Cardiac muscle cell (in vitro differentiated cells and primary cell): ENCODE measurements at regions not wholly inside any gene's neighbourhood (a gene's known extent, or its start where the extent isn't known, plus 50 kb on each side); places are given as distances from the start of the nearest gene placed in this dataset.

Experiments
- DNase-seq, 2 donors: peaks; one replicate each; pipeline versions ENCODE4 v3.0.0 to v3.0.0-alpha.2; 2010 to 2017; ENCODE audit warnings: low read depth in 1 of 2, low spot score in 1 of 2
- H3K27ac ChIP-seq: fragments of 200-600 bp; sonication (generic); 2 replicates; pipeline ENCODE4 v1.5.1; 2016
- H3K27me3 ChIP-seq: fragments of 200-600 bp; sonication (generic); 2 replicates; pipeline ENCODE4 v1.6.0; 2016; ENCODE audit warnings: control low read depth
- H3K36me3 ChIP-seq: fragments of 200-600 bp; sonication (generic); 2 replicates; pipeline ENCODE4 v1.5.1; 2016; ENCODE audit warnings: control low read depth
- H3K4me1 ChIP-seq: fragments of 200-600 bp; sonication (generic); 2 replicates; pipeline ENCODE4 v1.8.1; 2017; ENCODE audit warnings: low read depth, mild to moderate bottlenecking, mixed run types
- H3K4me3 ChIP-seq: fragments of 200-600 bp; sonication (generic); 2 replicates; pipeline ENCODE4 v1.5.1; 2016; ENCODE audit warnings: mild to moderate bottlenecking
- H3K9me3 ChIP-seq: fragments of 200-600 bp; sonication (generic); 2 replicates; pipeline ENCODE4 v1.5.1; 2017; ENCODE audit warnings: low read depth, mild to moderate bottlenecking, control low read depth
- CTCF ChIP-seq: IDR thresholded peaks from 2 replicates; pipeline ENCODE4 v1.5.1; 2012; ENCODE audit warnings: low read depth, mild to moderate bottlenecking, low read length

- no peaks in the 10 kb centered on the region for H3K36me3 ChIP-seq
- H3K27me3 ChIP-seq: no peaks in the 10 kb centered on the region
- DNase-seq: no peak
- TF ChIP-seq CTCF: no peak
- H3K4me1 ChIP-seq: no peaks in the 10 kb centered on the region
- H3K27ac ChIP-seq: no peak overlapping the region
- no peak overlapping the region for H3K4me3 ChIP-seq
- H3K9me3 ChIP-seq: no peaks in the 10 kb centered on the region
These were observed 227.6 kb downstream of the FBXO15 start for GRCh38 chr18:73920033-73920432.

DNA sequence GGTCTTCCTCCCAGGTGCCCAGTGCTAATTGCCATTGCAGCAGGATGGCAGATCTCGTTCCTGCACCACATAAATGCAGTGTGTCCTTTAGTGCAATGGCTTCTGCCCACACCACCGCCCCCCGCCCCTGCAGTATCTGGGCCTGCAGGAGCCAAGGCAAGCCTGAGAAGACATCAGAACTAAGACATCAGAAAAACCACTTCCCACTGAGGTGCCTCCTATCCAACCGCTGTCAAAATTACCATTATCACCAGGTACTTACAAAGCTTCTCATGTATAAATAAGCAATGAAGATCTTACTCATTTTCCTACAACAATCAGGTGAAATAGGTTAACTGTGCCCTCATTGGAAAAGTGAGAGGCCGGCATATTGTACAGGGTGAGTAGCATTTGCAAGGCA is 228.8 kb downstream of the FBXO15 start:
- Histone ChIP-seq H3K27ac (no peak overlapping the region), H3K36me3 (no peaks in the 10 kb centered on the region), H3K4me3 (no peak overlapping the region), H3K4me1 (no peaks in the 10 kb centered on the region), H3K27me3 (no peaks in the 10 kb centered on the region), H3K9me3 (no peaks in the 10 kb centered on the region)
- no peak for DNase-seq
- TF ChIP-seq CTCF: no peak

DNA sequence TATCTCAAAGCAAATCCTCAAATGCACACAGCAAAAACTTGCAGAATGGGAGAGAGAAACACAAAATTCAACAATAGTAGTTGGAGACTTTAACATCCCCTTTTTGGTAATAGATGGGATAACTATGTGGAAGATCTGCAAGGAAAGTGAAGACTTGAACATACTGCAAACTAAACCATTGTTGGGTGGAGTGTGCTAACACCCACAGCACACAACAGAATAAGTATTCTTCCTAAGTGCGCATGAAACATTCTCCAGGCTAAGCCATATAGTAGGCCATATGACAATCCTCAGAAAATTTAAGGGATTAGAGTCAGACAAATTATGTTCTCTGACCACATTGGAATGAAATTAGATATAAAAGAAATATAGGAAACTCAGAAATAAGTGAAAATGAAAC is 230.6 kb downstream of the FBXO15 start:
- Histone ChIP-seq H3K9me3 (no peaks in the 10 kb centered on the region), H3K27me3 (no peaks in the 10 kb centered on the region), H3K4me3 (no peak overlapping the region), H3K36me3 (no peaks in the 10 kb centered on the region), H3K27ac (no peak overlapping the region), H3K4me1 (no peaks in the 10 kb centered on the region)
- no peak for DNase-seq
- no peak for TF ChIP-seq CTCF

GRCh38 chr18:73913505-73913904 is 234.1 kb downstream of the FBXO15 start:
- Histone ChIP-seq H3K4me1 (no peaks in the 10 kb centered on the region), H3K4me3 (no peak overlapping the region), H3K9me3 (no peaks in the 10 kb centered on the region), H3K27me3 (no peaks in the 10 kb centered on the region), H3K36me3 (no peaks in the 10 kb centered on the region), H3K27ac (no peak overlapping the region)
- TF ChIP-seq CTCF: no peak
- DNase-seq: no peak

GRCh38 chr18:73908323-73908722 is 239.3 kb downstream of the FBXO15 start:
- peak; percentile 44 to 71 for DNase-seq
- no peaks in the 10 kb centered on the region for H3K9me3 ChIP-seq
- no peak for TF ChIP-seq CTCF

DNA sequence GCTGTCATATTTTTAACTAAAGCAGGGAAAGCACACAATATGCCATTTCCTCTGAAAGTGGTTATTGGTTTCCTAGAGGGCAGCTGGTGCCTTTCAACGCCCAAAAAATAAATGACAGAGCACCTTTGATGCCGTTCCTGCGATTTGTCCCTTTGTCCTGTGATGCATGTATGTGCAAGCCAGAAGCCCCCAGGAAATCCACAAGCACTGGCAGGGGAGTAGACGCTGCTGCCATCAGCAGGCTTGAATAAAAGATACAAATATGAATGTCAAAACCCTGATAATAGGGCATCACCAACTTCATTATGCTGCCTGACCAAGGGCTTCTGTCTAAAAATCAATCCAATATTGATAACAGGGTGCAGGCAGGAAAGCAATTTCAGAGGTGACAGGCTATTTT is 246.1 kb downstream of the FBXO15 start:
- Histone ChIP-seq H3K27ac (no peak overlapping the region), H3K9me3 (no peaks in the 10 kb centered on the region), H3K36me3 (no peaks in the 10 kb centered on the region), H3K4me3 (no peak overlapping the region), H3K4me1 (no peaks in the 10 kb centered on the region), H3K27me3 (peaks cover 4% of the 10 kb centered on the region)
- DNase-seq: no peak
- TF ChIP-seq CTCF: no peak

More at GRCh38 chr18:73908323-73908722, 239.3 kb downstream of the FBXO15 start:
- no peak overlapping the region for H3K27ac ChIP-seq
- H3K36me3 ChIP-seq: no peaks in the 10 kb centered on the region
- no peaks in the 10 kb centered on the region for H3K27me3 ChIP-seq
- H3K4me1 ChIP-seq: no peaks in the 10 kb centered on the region
- H3K4me3 ChIP-seq: no peak overlapping the region
